Endothelial cell of umbilical vein (primary cell): ENCODE measurements at regions not wholly inside any gene's neighbourhood (a gene's known extent, or its start where the extent isn't known, plus 50 kb on each side); places are given as distances from the start of the nearest gene placed in this dataset.

Source experiments
- BruUV-seq: library from RNA; stranded (reverse); fragments of 400-500 nt; replicated peaks from 2 replicates; lab custom pipeline; 2021; lab: Mats Ljungman, UMichigan
- CTCF ChIA-PET: fragments of 300-600, 350-600 bp; sonication (Branson Sonifier 250); formaldehyde crosslinking; loops from one replicate; lab custom pipeline; 2021; ENCODE audit warnings: antibody characterized with exemption, inconsistent platforms; lab: Charles Lee
- POLR2A ChIA-PET: fragments of 300-600, 350-600 bp; sonication (Branson Sonifier 250); formaldehyde crosslinking; loops from one replicate; lab custom pipeline; 2021; ENCODE audit warnings: antibody characterized with exemption, inconsistent platforms; lab: Charles Lee
- DNase-seq: peaks from one replicate; pipeline ENCODE4 v3.0.0-alpha.2; 2011; ENCODE audit warnings: low read depth, low spot score
- FAIRE-seq: peaks from 2 replicates; lab custom pipeline; 2011; peaks lifted over from hg19 to GRCh38; lab: Jason Lieb, UNC
- H2AFZ ChIP-seq: 2 replicates; pipeline ENCODE4 v1.6.0; 2012; ENCODE audit warnings: low read depth, low read length, control low read depth, inconsistent platforms
- H3K27ac ChIP-seq: 2 replicates; pipeline ENCODE4 v1.5.1; 2011; ENCODE audit warnings: low read depth, mild to moderate bottlenecking, control low read depth, low read length, moderate library complexity; ENCODE audit not compliant: insufficient read depth
- H3K27me3 ChIP-seq, 2 experiments: 2 replicates each; pipeline versions ENCODE4 v1.6.0 to v1.6.1; 2011; ENCODE audit warnings: low read length in 2 of 2, mixed read lengths in 1 of 2; ENCODE audit not compliant: control insufficient read depth in 2 of 2, insufficient read depth in 2 of 2
- H3K36me3 ChIP-seq, 2 experiments: 2 replicates in 1 of 2; 3 replicates in 1 of 2; pipeline ENCODE4 v1.5.1; 2011; ENCODE audit warnings: low read length in 2 of 2, mild to moderate bottlenecking in 1 of 2, moderate library complexity in 1 of 2; ENCODE audit not compliant: control insufficient read depth in 2 of 2, insufficient read depth in 2 of 2; ENCODE audit errors: extremely low read depth in 1 of 2
- H3K4me1 ChIP-seq: 3 replicates; pipeline ENCODE4 v1.5.1; 2011; ENCODE audit warnings: mild to moderate bottlenecking, low read length; ENCODE audit not compliant: control insufficient read depth, insufficient read depth; ENCODE audit errors: extremely low read depth
- H3K4me2 ChIP-seq: 2 replicates; pipeline ENCODE4 v1.6.1; 2011; ENCODE audit warnings: low read length, control low read depth, mixed read lengths; ENCODE audit not compliant: insufficient read depth
- H3K4me3 ChIP-seq, 3 experiments: fragments of 200-600 bp in 1 of 3; sonication (generic), shearing (Covaris generic) in 1 of 3; replicated peaks in 1 of 3; 2 replicates each; pipeline ENCODE4 v1.5.1; 2011 to 2016; ENCODE audit warnings: control low read depth in 3 of 3, low read length in 3 of 3, mild to moderate bottlenecking in 2 of 3, inconsistent platforms in 1 of 3, low read depth in 1 of 3, moderate library complexity in 1 of 3; ENCODE audit not compliant: insufficient read depth in 1 of 3
- H3K79me2 ChIP-seq: 2 replicates; pipeline ENCODE4 v1.6.0; 2012; ENCODE audit warnings: low read length, inconsistent platforms; ENCODE audit not compliant: control insufficient read depth, insufficient read depth
- H3K9ac ChIP-seq: replicated peaks from 2 replicates; pipeline ENCODE3; 2011; ENCODE audit warnings: low read length, control low read depth; ENCODE audit not compliant: insufficient read depth; ENCODE audit errors: extremely low read depth
- H3K9me1 ChIP-seq: replicated peaks from 3 replicates; pipeline ENCODE4 v1.6.0; 2011; ENCODE audit warnings: mild to moderate bottlenecking, low read length; ENCODE audit not compliant: control insufficient read depth, insufficient read depth; ENCODE audit errors: extremely low read depth
- H3K9me3 ChIP-seq: replicated peaks from 2 replicates; pipeline ENCODE4 v1.5.1; 2012; ENCODE audit warnings: low read length, inconsistent platforms; ENCODE audit not compliant: control insufficient read depth, insufficient read depth
- H4K20me1 ChIP-seq: replicated peaks from 2 replicates; pipeline ENCODE3; 2011; ENCODE audit warnings: mild to moderate bottlenecking, low read length; ENCODE audit not compliant: control insufficient read depth, insufficient read depth; ENCODE audit errors: extremely low read depth
- CTCF ChIP-seq, 2 donors: IDR thresholded peaks; 1 replicate in 1 of 2; 2 replicates in 1 of 2; pipeline ENCODE4 v1.5.1; 2011; ENCODE audit warnings: low read length in 2 of 2, mild to moderate bottlenecking in 2 of 2, moderate library complexity in 2 of 2, control low read depth in 1 of 2, inconsistent platforms in 1 of 2, low read depth in 1 of 2; ENCODE audit not compliant: insufficient read depth in 1 of 2; ENCODE audit errors: extremely low read depth in 1 of 2
- EZH2 ChIP-seq: IDR thresholded peaks from 2 replicates; pipeline ENCODE4 v1.6.1; 2012; ENCODE audit warnings: borderline replicate concordance, low read depth, mild to moderate bottlenecking, moderate library complexity, low read length, inconsistent platforms; ENCODE audit not compliant: severe bottlenecking
- FOS ChIP-seq: IDR thresholded peaks from 2 replicates; pipeline ENCODE4 v1.6.1; 2011; ENCODE audit warnings: mild to moderate bottlenecking, low read length, moderate library complexity, borderline replicate concordance; ENCODE audit not compliant: insufficient read depth
- GATA2 ChIP-seq: IDR thresholded peaks from 2 replicates; pipeline ENCODE4 v1.7.0; 2011; ENCODE audit warnings: low read depth, mild to moderate bottlenecking, moderate library complexity, mixed read lengths, low read length; ENCODE audit not compliant: insufficient read length, insufficient read depth
- JUN ChIP-seq: IDR thresholded peaks from 2 replicates; pipeline ENCODE4 v1.6.1; 2011; ENCODE audit warnings: borderline replicate concordance, low read depth; ENCODE audit not compliant: insufficient read length, insufficient read depth
- MAX ChIP-seq: IDR thresholded peaks from 2 replicates; pipeline ENCODE4 v1.6.1; 2011; ENCODE audit not compliant: insufficient read depth, insufficient read length
- MYC ChIP-seq: IDR thresholded peaks from one replicate; pipeline ENCODE4 v1.6.1; 2011; ENCODE audit warnings: mild to moderate bottlenecking, low read depth, low read length
- POLR2A ChIP-seq: IDR thresholded peaks from 2 replicates; pipeline ENCODE4 v1.6.1; 2012; ENCODE audit warnings: low read depth, mild to moderate bottlenecking, control low read depth, low read length
- POLR2AphosphoS5 ChIP-seq: IDR thresholded peaks from 2 replicates; pipeline ENCODE4 v1.6.1; 2012; ENCODE audit warnings: low read depth, mild to moderate bottlenecking, control low read depth, low read length, moderate library complexity; ENCODE audit not compliant: insufficient read depth
- dilution Hi-C: fragments of 300-500 bp; cut with MboI; formaldehyde crosslinking; loops from one replicate; pipeline ENCODE4 v1.15.0; 2019; ENCODE audit warnings: low sequenced_read_pairs; ENCODE audit not compliant: extremely low pct_ligation_motif_present
- intact Hi-C: fragments of 100-400 bp; cut with micrococcal nuclease; formaldehyde crosslinking; loops from one replicate; pipeline ENCODE4 v1.10.0; 2022

- H3K4me3 ChIP-seq: no peak overlapping the region
- H4K20me1 ChIP-seq: no peaks in the 10 kb centered on the region
- no peaks in the 10 kb centered on the region for H3K36me3 ChIP-seq
- POLR2A ChIA-PET: no interaction called here
- no peaks in the 10 kb centered on the region for H3K4me1 ChIP-seq
- CTCF ChIA-PET: interaction anchor here (1.3 kb wide), 1 partner anchor 116 kb away, joined by 3 read pairs; no protein-coding TSS in a partner anchor
- H3K9me3 ChIP-seq: no peaks in the 10 kb centered on the region
- dilution Hi-C loops: no loop called here
- peaks cover 0 to 2% of the 10 kb centered on the region in 2 experiments for H3K27me3 ChIP-seq
- FAIRE-seq (no peak), DNase-seq (no peak)
- no peak overlapping the region for H3K27ac ChIP-seq
- intact Hi-C loops: no loop called here
- no peak overlapping the region for H2AFZ ChIP-seq
- H3K4me2 ChIP-seq: no peak overlapping the region
- TF ChIP-seq JUN: no peak
- no peak for TF ChIP-seq EZH2
- no peak for TF ChIP-seq CTCF (IDR thresholded peaks at IDR 0.05; ENCODE audit: extremely low read depth in 1 of 2, insufficient read depth in 1 of 2, low read depth in 1 of 2, low read length in 2 of 2)
- no peak for TF ChIP-seq GATA2
- TF ChIP-seq POLR2AphosphoS5: no peak
- no peak for TF ChIP-seq MYC
- no peak for TF ChIP-seq POLR2A
- no peak for TF ChIP-seq MAX
- TF ChIP-seq FOS: no peak
- no peak overlapping the region for H3K9ac ChIP-seq
- H3K9me1 ChIP-seq: no peaks in the 10 kb centered on the region
- BruUV-seq: no TSS peak
- H3K79me2 ChIP-seq: no peaks in the 10 kb centered on the region
Observed at GRCh38 chr21:41662161-41662560, 104.7 kb downstream of the RIPK4 start.
